H1 (cell line): ENCODE measurements at regions not wholly inside any gene's neighbourhood (a gene's known extent, or its start where the extent isn't known, plus 50 kb on each side); places are given as distances from the start of the nearest gene placed in this dataset.

Experiments
- ASH2L ChIP-seq: fragments of 200-600, 300-600 bp; sonication (generic); IDR thresholded peaks from one replicate; pipeline ENCODE4 v1.7.1; 2017; ENCODE audit warnings: low read length
- CHD7 ChIP-seq: fragments of 300-600 bp; sonication (generic); IDR thresholded peaks from 2 replicates; pipeline ENCODE4 v1.7.1; 2012; ENCODE audit warnings: low read length, moderate library complexity, mild to moderate bottlenecking, inconsistent platforms; ENCODE audit not compliant: insufficient replicate concordance
- EP300 ChIP-seq, 2 experiments: IDR thresholded peaks; 1 replicate in 1 of 2; 2 replicates in 1 of 2; pipeline ENCODE4 v1.6.1; 2011 to 2012; ENCODE audit warnings: low read depth in 2 of 2, low read length in 2 of 2, mild to moderate bottlenecking in 2 of 2, borderline replicate concordance in 1 of 2, inconsistent platforms in 1 of 2, moderate library complexity in 1 of 2
- KDM5A ChIP-seq: fragments of 200-600 bp; IDR thresholded peaks from 2 replicates; pipeline ENCODE4 v1.7.1; 2012; ENCODE audit warnings: mild to moderate bottlenecking, low read length, inconsistent platforms, mixed read lengths
- POU5F1 ChIP-seq: IDR thresholded peaks from 2 replicates; pipeline ENCODE4 v1.6.1; 2011; ENCODE audit warnings: low read depth, mild to moderate bottlenecking, low read length, moderate library complexity
- USF2 ChIP-seq: IDR thresholded peaks from 2 replicates; pipeline ENCODE4 v1.6.1; 2011; ENCODE audit warnings: low read length, improper control_type of control experiment

- no peak for TF ChIP-seq CHD7
- no peak for TF ChIP-seq EP300 (IDR thresholded peaks at IDR 0.05; ENCODE audit: borderline replicate concordance in 1 of 2, low read depth in 2 of 2, low read length in 2 of 2)
- TF ChIP-seq ASH2L = no peak
- TF ChIP-seq POU5F1 = no peak
- TF ChIP-seq KDM5A = no peak
- no peak for TF ChIP-seq USF2
Measured at GRCh38 chr20:50270034-50270395, 79.4 kb downstream of the CEBPB start (continued).
